ENCODE measurements at regions not wholly inside any gene's neighbourhood (a gene's known extent, or its start where the extent isn't known, plus 50 kb on each side); places are given as distances from the start of the nearest gene placed in this dataset.
A peak's percentile ranks its signal among the peaks of the same experiment; 100 is the strongest.

DNA sequence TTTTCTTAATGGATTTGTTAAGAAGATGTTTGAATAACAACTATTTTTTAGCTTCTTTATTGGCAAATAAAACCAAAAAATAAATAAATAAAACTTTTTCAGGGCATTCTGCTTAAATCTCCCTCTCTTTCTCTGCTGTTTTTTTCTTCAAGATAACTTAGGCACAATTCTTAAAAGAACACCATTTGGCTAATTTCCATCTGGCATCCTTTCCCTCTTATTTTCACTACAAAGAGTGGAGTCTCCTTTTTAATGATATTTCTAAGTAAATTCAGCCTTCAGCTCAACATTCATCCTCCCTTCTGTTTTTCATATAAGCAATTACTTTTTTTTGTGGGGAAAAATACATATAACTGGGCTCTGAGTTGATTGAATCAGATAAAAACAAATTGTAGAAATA, 88.1 kb downstream of the PCDH7 start:
- TF ChIP-seq, protein P1, sequence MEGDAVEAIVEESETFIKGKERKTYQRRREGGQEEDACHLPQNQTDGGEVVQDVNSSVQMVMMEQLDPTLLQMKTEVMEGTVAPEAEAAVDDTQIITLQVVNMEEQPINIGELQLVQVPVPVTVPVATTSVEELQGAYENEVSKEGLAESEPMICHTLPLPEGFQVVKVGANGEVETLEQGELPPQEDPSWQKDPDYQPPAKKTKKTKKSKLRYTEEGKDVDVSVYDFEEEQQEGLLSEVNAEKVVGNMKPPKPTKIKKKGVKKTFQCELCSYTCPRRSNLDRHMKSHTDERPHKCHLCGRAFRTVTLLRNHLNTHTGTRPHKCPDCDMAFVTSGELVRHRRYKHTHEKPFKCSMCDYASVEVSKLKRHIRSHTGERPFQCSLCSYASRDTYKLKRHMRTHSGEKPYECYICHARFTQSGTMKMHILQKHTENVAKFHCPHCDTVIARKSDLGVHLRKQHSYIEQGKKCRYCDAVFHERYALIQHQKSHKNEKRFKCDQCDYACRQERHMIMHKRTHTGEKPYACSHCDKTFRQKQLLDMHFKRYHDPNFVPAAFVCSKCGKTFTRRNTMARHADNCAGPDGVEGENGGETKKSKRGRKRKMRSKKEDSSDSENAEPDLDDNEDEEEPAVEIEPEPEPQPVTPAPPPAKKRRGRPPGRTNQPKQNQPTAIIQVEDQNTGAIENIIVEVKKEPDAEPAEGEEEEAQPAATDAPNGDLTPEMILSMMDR (IDR thresholded peaks at IDR 0.05; ENCODE audit: insufficient read depth, low read depth, low read length) = no peak

DNA sequence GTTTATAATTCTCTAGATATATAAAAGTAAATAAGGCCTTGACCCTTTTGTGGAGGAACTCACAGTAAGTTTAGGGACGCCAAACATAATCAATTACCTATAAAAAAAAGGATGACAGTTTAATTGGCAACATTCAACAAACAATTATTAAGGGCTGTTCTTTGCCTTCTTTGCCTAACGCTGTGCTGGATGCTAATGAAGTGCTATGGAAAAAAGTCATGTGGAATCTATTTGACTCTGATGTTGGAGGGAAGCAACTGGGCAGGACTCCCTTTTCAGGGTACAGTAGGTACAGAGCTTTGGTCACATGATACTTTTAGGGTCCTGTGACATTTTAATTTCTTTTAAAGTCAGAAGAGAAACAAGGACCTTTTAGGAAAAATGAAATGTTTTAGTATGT, 91.1 kb downstream of the PCDH7 start:
- TF ChIP-seq, protein P1 (IDR thresholded peaks at IDR 0.05; ENCODE audit: insufficient read depth, low read depth, low read length) = no peak
- H3K4me3 ChIP-seq (ENCODE audit: low read depth, low read length) = no peak overlapping the region
- DNase-seq (ENCODE audit: low read depth) = no peak

More for the DNA sequence above, 88.1 kb downstream of the PCDH7 start:
- no peak overlapping the region for H3K4me3 ChIP-seq (ENCODE audit: low read depth, low read length)
- no peak for DNase-seq (ENCODE audit: low read depth)

DNA sequence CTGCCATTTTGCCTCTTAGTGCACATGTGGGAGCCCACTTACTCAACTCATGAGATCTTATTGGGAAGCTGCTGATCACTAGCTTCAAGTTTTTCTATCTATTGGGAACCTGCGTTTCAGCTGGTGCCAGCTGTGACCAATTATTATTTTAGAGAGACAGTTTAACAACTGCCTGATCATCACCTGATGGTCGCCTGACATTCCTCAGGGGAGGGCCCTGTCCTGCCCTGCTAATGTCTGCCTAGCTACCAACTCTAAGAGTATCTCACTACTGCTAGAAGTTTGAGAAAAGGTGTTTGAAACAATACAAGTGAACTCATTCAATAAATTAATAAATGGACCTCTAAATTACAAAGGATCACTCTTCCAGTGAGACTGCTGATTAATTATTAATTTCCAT, 95.5 kb downstream of the PCDH7 start:
- DNase-seq (ENCODE audit: low read depth) = no peak
- TF ChIP-seq, protein P1 (IDR thresholded peaks at IDR 0.05; ENCODE audit: insufficient read depth, low read depth, low read length) = no peak
- H3K4me3 ChIP-seq (ENCODE audit: low read depth, low read length) = no peak overlapping the region

DNA sequence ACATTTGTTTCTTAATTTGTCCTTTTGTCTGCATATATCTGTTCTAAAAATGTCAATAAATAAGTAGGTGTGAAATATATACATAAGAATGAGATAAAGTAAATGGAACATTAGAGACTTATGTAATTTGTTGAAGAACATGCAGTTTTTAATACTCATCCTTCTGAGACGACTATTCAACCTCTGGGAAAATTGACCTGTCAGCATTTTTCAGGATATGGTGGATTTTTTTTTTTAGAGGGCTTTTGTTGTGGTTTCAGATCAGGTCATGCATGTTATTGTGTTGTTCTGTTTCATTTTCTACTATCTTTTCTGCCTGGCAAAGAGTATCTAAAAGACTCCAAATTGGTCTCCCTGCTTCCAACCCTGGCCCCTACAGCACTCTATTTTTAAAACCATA, 97.3 kb downstream of the PCDH7 start:
- DNase-seq (ENCODE audit: low read depth) = no peak
- TF ChIP-seq, protein P1 (IDR thresholded peaks at IDR 0.05; ENCODE audit: insufficient read depth, low read depth, low read length) = no peak
- no peak overlapping the region for H3K4me3 ChIP-seq (ENCODE audit: low read depth, low read length)

DNA sequence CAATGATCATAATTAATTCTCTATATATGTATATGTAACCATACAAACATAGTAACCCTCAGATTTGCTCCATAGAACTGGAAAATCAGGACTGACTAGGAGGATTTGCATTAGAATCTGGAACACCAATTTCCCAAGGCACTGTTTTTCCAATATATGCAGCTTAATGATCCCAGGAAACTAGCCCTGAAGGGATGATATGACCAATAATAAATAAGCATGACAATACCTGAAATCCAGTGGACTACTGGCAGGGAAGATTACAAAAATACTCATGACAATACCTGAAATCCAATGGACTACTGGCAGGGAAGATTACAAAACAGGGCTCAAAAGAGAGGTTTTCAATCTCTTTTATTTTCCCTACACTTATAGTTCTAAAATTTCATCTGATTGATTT, 98.4 kb downstream of the PCDH7 start:
- DNase-seq (ENCODE audit: low read depth) = no peak
- TF ChIP-seq, protein P1 (IDR thresholded peaks at IDR 0.05; ENCODE audit: insufficient read depth, low read depth, low read length) = no peak
- no peak overlapping the region for H3K4me3 ChIP-seq (ENCODE audit: low read depth, low read length)

DNA sequence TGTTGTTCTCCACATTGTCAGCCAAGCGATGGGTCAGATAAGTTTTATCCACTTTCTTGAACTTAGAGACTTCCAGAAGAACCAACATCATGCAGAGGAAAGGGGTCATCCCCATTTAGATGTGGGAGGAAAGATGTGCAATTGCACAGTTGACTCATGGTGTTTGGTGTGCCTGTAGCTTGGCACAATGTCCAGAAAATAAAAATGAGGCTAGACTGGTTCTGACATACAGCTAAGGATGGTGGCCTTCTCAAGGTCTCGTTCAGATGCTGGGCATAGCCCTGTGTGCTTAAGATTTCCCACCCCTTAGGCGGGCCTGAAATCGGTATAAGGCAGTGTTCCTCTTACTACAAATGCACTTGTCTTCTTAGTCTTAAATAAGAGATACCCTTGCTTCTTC, 101.1 kb downstream of the PCDH7 start:
- no peak for DNase-seq (ENCODE audit: low read depth)
- TF ChIP-seq, protein P1 (IDR thresholded peaks at IDR 0.05; ENCODE audit: insufficient read depth, low read depth, low read length) = no peak
- H3K4me3 ChIP-seq (ENCODE audit: low read depth, low read length) = no peak overlapping the region

DNA sequence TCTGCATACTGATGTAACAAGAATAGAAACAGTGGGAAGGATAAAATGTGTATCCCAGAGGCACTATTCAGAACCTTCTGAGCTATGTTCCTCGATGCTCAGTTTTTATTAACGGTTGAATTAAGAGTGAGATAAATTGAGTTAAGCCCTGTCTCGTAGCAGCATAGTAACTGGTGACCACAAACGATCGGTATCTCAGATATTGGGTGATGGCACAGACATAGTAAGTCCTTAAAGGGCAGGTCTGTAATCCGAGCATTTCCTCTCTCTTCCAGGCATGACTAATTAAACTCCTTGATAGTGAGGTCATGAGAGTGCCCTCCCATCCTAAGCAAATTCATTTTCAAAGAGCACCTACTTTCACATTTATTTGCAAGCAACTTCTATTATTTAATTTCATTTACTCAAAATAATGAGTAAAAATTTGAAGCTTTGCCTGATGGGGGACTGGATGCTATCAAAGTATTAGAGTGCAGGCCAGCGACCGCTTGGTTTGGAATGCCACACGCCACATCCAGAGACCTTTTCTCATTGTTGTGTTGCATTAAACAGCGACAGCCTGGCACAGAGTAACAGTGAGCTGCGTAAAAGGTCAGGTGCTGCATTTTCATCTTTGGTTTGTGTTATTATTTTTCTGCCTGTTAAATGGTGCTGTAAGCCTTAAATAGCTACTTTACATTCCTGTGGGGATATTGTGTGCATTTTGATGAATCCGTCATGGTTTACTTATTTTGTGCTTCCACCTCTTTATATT, 101.9 kb downstream of the PCDH7 start:
- H3K4me3 ChIP-seq (ENCODE audit: low read depth, low read length) = no peak overlapping the region
- TF ChIP-seq, protein P1 (IDR thresholded peaks at IDR 0.05; ENCODE audit: insufficient read depth, low read depth, low read length) = no peak
- DNase-seq (ENCODE audit: low read depth) = peak; percentile 16
